OCI-LY3 (cell line): ENCODE measurements at regions not wholly inside any gene's neighbourhood (a gene's known extent, or its start where the extent isn't known, plus 50 kb on each side); places are given as distances from the start of the nearest gene placed in this dataset.

Experiments used
- H2AFZ ChIP-seq: fragments of 200-600, 300-600 bp; shearing (Covaris generic); 2 replicates; pipeline ENCODE4 v1.6.0; 2014; ENCODE audit warnings: antibody characterized with exemption, low read depth, low read length
- H3K27ac ChIP-seq: fragments of 200-600, 300-600 bp; sonication (generic); 2 replicates; pipeline ENCODE4 v1.5.1; 2014; ENCODE audit warnings: mild to moderate bottlenecking, low read length, moderate library complexity, mixed read lengths
- H3K27me3 ChIP-seq: fragments of 200-600, 300-600 bp; sonication (generic); 2 replicates; pipeline ENCODE4 v1.6.1; 2014; ENCODE audit warnings: low read depth, low read length, mixed read lengths
- H3K36me3 ChIP-seq: fragments of 200-600, 300-600 bp; sonication (generic); replicated peaks from 2 replicates; pipeline ENCODE3; 2014; ENCODE audit warnings: low read depth, low read length, mixed read lengths
- H3K4me1 ChIP-seq: fragments of 300-600, 200-600 bp; sonication (generic); 2 replicates; pipeline ENCODE4 v1.6.1; 2014; ENCODE audit warnings: low read length, mixed read lengths
- H3K4me2 ChIP-seq: fragments of 200-600, 300-600 bp; sonication (generic); 2 replicates; pipeline ENCODE4 v1.6.1; 2014; ENCODE audit warnings: low read length, mixed read lengths
- H3K4me3 ChIP-seq: fragments of 300-600, 200-600 bp; sonication (generic); 2 replicates; pipeline ENCODE4 v1.5.1; 2014; ENCODE audit warnings: antibody characterized with exemption, mild to moderate bottlenecking, low read length, moderate library complexity
- H3K79me2 ChIP-seq: fragments of 300-600, 200-600 bp; shearing (Covaris generic); 2 replicates; pipeline ENCODE4 v1.6.1; 2014; ENCODE audit warnings: mild to moderate bottlenecking, low read length, mixed read lengths
- H3K9ac ChIP-seq: fragments of 300-600, 200-600 bp; shearing (Covaris generic); 2 replicates; pipeline ENCODE4 v1.6.0; 2014; ENCODE audit warnings: mild to moderate bottlenecking, low read length, moderate library complexity
- H3K9me3 ChIP-seq: fragments of 200-600, 300-600 bp; shearing (Covaris generic); 2 replicates; pipeline ENCODE4 v1.6.1; 2014; ENCODE audit warnings: low read length, mixed read lengths; ENCODE audit not compliant: insufficient read depth
- H4K20me1 ChIP-seq: fragments of 200-600, 300-600 bp; sonication (generic); 2 replicates; pipeline ENCODE4 v1.6.1; 2016; ENCODE audit warnings: low read length, mixed read lengths; ENCODE audit not compliant: insufficient read depth
- CTCF ChIP-seq: fragments of 200-600, 300-600 bp; sonication (generic); IDR thresholded peaks from 2 replicates; pipeline ENCODE4 v1.5.1; 2014; ENCODE audit warnings: antibody characterized with exemption, low read length, low read depth
- EZH2phosphoT487 ChIP-seq: fragments of 200-600 bp; shearing (Covaris generic); IDR thresholded peaks from 2 replicates; pipeline ENCODE4 v1.6.1; 2018; ENCODE audit warnings: antibody characterized with exemption, mixed run types, low read depth

- H3K27ac ChIP-seq: no peak overlapping the region
- no peaks in the 10 kb centered on the region for H3K4me1 ChIP-seq
- no peak overlapping the region for H3K9ac ChIP-seq
- H4K20me1 ChIP-seq: no peaks in the 10 kb centered on the region
- H3K9me3 ChIP-seq: no peaks in the 10 kb centered on the region
- no peak overlapping the region for H2AFZ ChIP-seq
- no peak for TF ChIP-seq CTCF
- no peak for TF ChIP-seq EZH2phosphoT487
- H3K4me2 ChIP-seq: no peak overlapping the region
- H3K4me3 ChIP-seq: no peak overlapping the region
- H3K36me3 ChIP-seq: no peaks in the 10 kb centered on the region
- H3K27me3 ChIP-seq: 0 out of 2 replicates have a peak, but pooled peaks cover 6% of the 10 kb centered on the region
- no peaks in the 10 kb centered on the region for H3K79me2 ChIP-seq
These were observed 112.3 kb upstream of the EEA1 start for GRCh38 chr12:93041416-93041815.

GRCh38 chr12:93042283-93042682 is 113.2 kb upstream of the EEA1 start:
- Histone ChIP-seq H2AFZ (no peak overlapping the region), H3K27me3 (0 out of 2 replicates have a peak, but pooled peaks cover 6% of the 10 kb centered on the region)

GRCh38 chr12:93042684-93043083 is 113.6 kb upstream of the EEA1 start:
- H3K4me1 ChIP-seq: no peaks in the 10 kb centered on the region
- no peak overlapping the region for H3K4me3 ChIP-seq
- H2AFZ ChIP-seq: no peak overlapping the region
- H3K9me3 ChIP-seq: no peaks in the 10 kb centered on the region
- no peaks in the 10 kb centered on the region for H3K79me2 ChIP-seq
- H3K27me3 ChIP-seq: 0 out of 2 replicates have a peak, but pooled peaks cover 6% of the 10 kb centered on the region
- H3K9ac ChIP-seq: no peak overlapping the region
- H3K27ac ChIP-seq: no peak overlapping the region
- no peak overlapping the region for H3K4me2 ChIP-seq
- H4K20me1 ChIP-seq: no peaks in the 10 kb centered on the region
- H3K36me3 ChIP-seq: no peaks in the 10 kb centered on the region
- TF ChIP-seq CTCF (no peak), EZH2phosphoT487 (no peak)

More at GRCh38 chr12:93042283-93042682, 113.2 kb upstream of the EEA1 start:
- no peaks in the 10 kb centered on the region for H3K4me1 ChIP-seq
- H3K27ac ChIP-seq: no peak overlapping the region
- no peak overlapping the region for H3K4me3 ChIP-seq
- TF ChIP-seq CTCF (no peak), EZH2phosphoT487 (no peak)
- H3K9me3 ChIP-seq: no peaks in the 10 kb centered on the region
- no peak overlapping the region for H3K9ac ChIP-seq
- H3K79me2 ChIP-seq: no peaks in the 10 kb centered on the region
- H4K20me1 ChIP-seq: no peaks in the 10 kb centered on the region
- H3K4me2 ChIP-seq: no peak overlapping the region
- H3K36me3 ChIP-seq: no peaks in the 10 kb centered on the region

- Histone ChIP-seq H3K4me2 (no peak overlapping the region), H3K9ac (no peak overlapping the region), H3K9me3 (no peaks in the 10 kb centered on the region), H3K4me1 (no peaks in the 10 kb centered on the region), H4K20me1 (no peaks in the 10 kb centered on the region), H3K4me3 (no peak overlapping the region), H3K36me3 (no peaks in the 10 kb centered on the region), H2AFZ (no peak overlapping the region), H3K27ac (no peak overlapping the region), H3K79me2 (no peaks in the 10 kb centered on the region), H3K27me3 (peaks cover 8% of the 10 kb centered on the region; the same call in 1 of the 2 replicates)
- TF ChIP-seq CTCF (no peak), EZH2phosphoT487 (no peak)
These were observed 114.2 kb upstream of the EEA1 start for GRCh38 chr12:93043192-93043876.
